IMR-90 (cell line): ENCODE measurements at regions not wholly inside any gene's neighbourhood (a gene's known extent, or its start where the extent isn't known, plus 50 kb on each side); places are given as distances from the start of the nearest gene placed in this dataset.

ENCODE experiments used
- ATAC-seq: fragments of 200-7000 bp; cut with Tn5 transposase; 2 replicates; pipeline ENCODE4 v1.9.1; 2020; ENCODE audit warnings: low read depth, mild to moderate bottlenecking, moderate library complexity
- BruUV-seq: library from RNA; stranded (reverse); fragments of 400-500 nt; replicated peaks from 2 replicates; lab custom pipeline; 2021; lab: Mats Ljungman, UMichigan
- CTCF ChIA-PET: fragments of 300-600 bp; formaldehyde crosslinking; extraction: SDS; loops from one replicate; lab custom pipeline; 2021; ENCODE audit warnings: antibody characterized with exemption; lab: Yijun Ruan, JAX
- POLR2A ChIA-PET: fragments of 300-600 bp; sonication (Branson Sonifier 250); formaldehyde crosslinking; loops from one replicate; lab custom pipeline; 2022; ENCODE audit warnings: antibody characterized with exemption; ENCODE audit not compliant: unreplicated experiment; lab: Charles Lee
- DNase-seq: peaks from one replicate; pipeline ENCODE4 v3.0.0; 2013
- H2AFZ ChIP-seq: replicated peaks from 2 replicates; pipeline ENCODE3; 2013; ENCODE audit warnings: low read length, mild to moderate bottlenecking; ENCODE audit not compliant: poor library complexity
- H2AK5ac ChIP-seq: 2 replicates; pipeline ENCODE4 v1.6.1; 2013; ENCODE audit warnings: low read depth, low read length, inconsistent platforms
- H2AK9ac ChIP-seq: replicated peaks from 2 replicates; pipeline ENCODE3; 2013; ENCODE audit warnings: mild to moderate bottlenecking, low read depth, low read length, moderate library complexity; ENCODE audit not compliant: poor library complexity
- H2BK120ac ChIP-seq: 2 replicates; pipeline ENCODE4 v1.6.1; 2013; ENCODE audit warnings: low read depth, low read length, inconsistent platforms
- H2BK15ac ChIP-seq: 3 replicates; pipeline ENCODE4 v1.6.1; 2013; ENCODE audit warnings: low read depth, low read length, inconsistent platforms
- H2BK20ac ChIP-seq: 2 replicates; pipeline ENCODE4 v1.6.1; 2013; ENCODE audit warnings: low read depth, mild to moderate bottlenecking, inconsistent platforms, low read length, moderate library complexity
- H2BK5ac ChIP-seq: 2 replicates; pipeline ENCODE4 v1.6.1; 2013; ENCODE audit warnings: mild to moderate bottlenecking, low read depth, low read length, inconsistent platforms; ENCODE audit not compliant: poor library complexity, severe bottlenecking
- H3K14ac ChIP-seq: replicated peaks from 2 replicates; pipeline ENCODE4 v1.6.1; 2013; ENCODE audit warnings: low read depth, low read length, inconsistent platforms
- H3K18ac ChIP-seq: 2 replicates; pipeline ENCODE4 v1.6.1; 2013; ENCODE audit warnings: low read depth, low read length, control low read depth
- H3K23ac ChIP-seq: 2 replicates; pipeline ENCODE4 v1.6.1; 2013; ENCODE audit warnings: low read depth, low read length, inconsistent platforms
- H3K27ac ChIP-seq: 2 replicates; pipeline ENCODE4 v1.5.1; 2013; ENCODE audit warnings: mild to moderate bottlenecking, control low read depth, low read length; ENCODE audit not compliant: insufficient read depth
- H3K27me3 ChIP-seq: 2 replicates; pipeline ENCODE4 v1.6.1; 2013; ENCODE audit warnings: low read length; ENCODE audit not compliant: control insufficient read depth, insufficient read depth
- H3K36me3 ChIP-seq: 2 replicates; pipeline ENCODE4 v1.6.1; 2013; ENCODE audit warnings: low read length, mixed read lengths; ENCODE audit not compliant: control insufficient read depth, insufficient read depth
- H3K4ac ChIP-seq: 2 replicates; pipeline ENCODE4 v1.6.1; 2013; ENCODE audit warnings: low read depth, low read length, inconsistent platforms
- H3K4me1 ChIP-seq: 2 replicates; pipeline ENCODE4 v1.6.1; 2013; ENCODE audit warnings: low read length, mixed read lengths; ENCODE audit not compliant: control insufficient read depth, insufficient read depth
- H3K4me2 ChIP-seq: 2 replicates; pipeline ENCODE4 v1.6.1; 2013; ENCODE audit warnings: low read depth, mild to moderate bottlenecking, control low read depth, low read length, moderate library complexity
- H3K4me3 ChIP-seq: 2 replicates; pipeline ENCODE4 v1.5.1; 2013; ENCODE audit warnings: low read depth, mild to moderate bottlenecking, control low read depth, low read length, moderate library complexity; ENCODE audit not compliant: insufficient read depth
- H3K56ac ChIP-seq: 2 replicates; pipeline ENCODE4 v1.6.1; 2013; ENCODE audit warnings: low read length, inconsistent platforms; ENCODE audit not compliant: insufficient read depth; ENCODE audit errors: extremely low read depth
- H3K79me1 ChIP-seq, 2 experiments: 2 replicates each; pipeline ENCODE4 v1.6.1; 2013; ENCODE audit warnings: low read length in 2 of 2, inconsistent platforms in 1 of 2, low read depth in 1 of 2
- H3K9ac ChIP-seq: 2 replicates; pipeline ENCODE4 v1.6.1; 2013; ENCODE audit warnings: low read depth, low read length, control low read depth
- H3K9me1 ChIP-seq: 2 replicates; pipeline ENCODE4 v1.6.1; 2013; ENCODE audit warnings: low read length, inconsistent platforms; ENCODE audit not compliant: insufficient read depth
- H3K9me3 ChIP-seq: 2 replicates; pipeline ENCODE4 v1.6.1; 2013; ENCODE audit warnings: low read length; ENCODE audit not compliant: control insufficient read depth, insufficient read depth
- H4K20me1 ChIP-seq: 2 replicates; pipeline ENCODE4 v1.6.1; 2013; ENCODE audit warnings: low read length, inconsistent platforms; ENCODE audit not compliant: insufficient read depth
- H4K5ac ChIP-seq: 2 replicates; pipeline ENCODE4 v1.6.1; 2013; ENCODE audit warnings: mild to moderate bottlenecking, low read depth, low read length, control low read depth
- H4K8ac ChIP-seq, 2 experiments: 2 replicates each; pipeline ENCODE4 v1.6.1; 2013; ENCODE audit warnings: low read depth in 2 of 2, low read length in 2 of 2, control low read depth in 1 of 2, inconsistent platforms in 1 of 2
- H4K91ac ChIP-seq: 2 replicates; pipeline ENCODE4 v1.6.1; 2013; ENCODE audit warnings: low read depth, low read length, inconsistent platforms; ENCODE audit not compliant: insufficient read depth
- USF2 ChIP-seq: fragments of 150-350 bp; IDR thresholded peaks from 2 replicates; pipeline ENCODE4 v1.6.1; 2017; ENCODE audit warnings: mild to moderate bottlenecking, antibody characterized with exemption, low read length, low read depth
- WGBS, 2 experiments: methylation state at CpG; one replicate each; pipeline versions ENCODE4 v1.1.5 to v1.1.7; 2013; ENCODE audit warnings: missing lambda C conversion rate in 2 of 2; ENCODE audit not compliant: insufficient read length in 1 of 2; ENCODE audit errors: extremely low coverage in 2 of 2; 5-methylcytosine and 5-hydroxymethylcytosine counted together
- dilution Hi-C: fragments of 300-500 bp; cut with HindIII; formaldehyde crosslinking; loops from one replicate; pipeline ENCODE4 v1.14.3; 2018; ENCODE audit warnings: low sequenced_read_pairs; ENCODE audit not compliant: unreplicated experiment
- in situ Hi-C: fragments of 300-500 bp; cut with MboI; formaldehyde crosslinking; loops from 3 replicates; pipeline ENCODE4 v1.14.3; 2019; ENCODE audit warnings: low sequenced_read_pairs, inconsistent platforms, mixed read lengths
- intact Hi-C: fragments of 100-400 bp; cut with micrococcal nuclease; formaldehyde crosslinking; loops from 2 replicates; pipeline ENCODE4 v1.10.0; 2022

DNA sequence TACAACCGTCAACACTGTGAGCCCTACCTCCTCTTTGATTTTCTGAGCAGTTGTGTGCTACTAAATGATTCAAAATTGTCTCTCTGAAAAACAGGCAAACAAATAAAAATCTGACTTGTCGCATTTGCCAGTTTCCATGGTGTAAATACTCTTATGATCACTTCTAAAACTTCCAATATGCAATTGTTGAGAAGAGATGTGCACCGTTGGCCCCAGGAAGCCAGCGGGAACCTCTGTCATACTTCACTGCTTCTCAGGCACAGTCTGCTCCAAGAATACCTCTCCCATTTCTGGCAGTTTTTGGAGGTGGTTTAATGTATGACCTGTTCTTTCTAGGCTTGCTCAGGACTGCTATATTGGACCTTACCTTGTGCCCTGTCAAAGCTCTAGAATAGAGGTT is 196.0 kb upstream of the NCAM2 start:
- dilution Hi-C loops (no loop called here), intact Hi-C loops (no loop called here), in situ Hi-C loops (no loop called here)
- Histone ChIP-seq H3K79me1 (no peaks in the 10 kb centered on the region), H4K5ac (no peak overlapping the region), H3K36me3 (no peaks in the 10 kb centered on the region), H3K9ac (no peak overlapping the region), H2BK120ac (no peak overlapping the region), H2BK20ac (no peak overlapping the region), H3K14ac (no peak overlapping the region), H4K91ac (no peak overlapping the region), H4K8ac (no peak overlapping the region), H2BK15ac (no peak overlapping the region), H2AFZ (no peak overlapping the region), H3K27me3 (no peaks in the 10 kb centered on the region), H3K23ac (no peak overlapping the region), H2AK9ac (no peak overlapping the region), H3K4me3 (no peak overlapping the region), H3K18ac (no peak overlapping the region), H3K4ac (no peak overlapping the region), H3K9me3 (0 out of 2 replicates have a peak, but pooled peaks cover 4% of the 10 kb centered on the region), H3K4me2 (no peak overlapping the region), H3K56ac (no peak overlapping the region), H4K20me1 (no peaks in the 10 kb centered on the region), H3K27ac (no peak overlapping the region), H3K9me1 (no peaks in the 10 kb centered on the region), H2BK5ac (no peak overlapping the region), H2AK5ac (no peak overlapping the region), H3K4me1 (no peaks in the 10 kb centered on the region)
- no CpG with 5 or more reads among the region's 4 CpGs for WGBS, 2 experiments
- POLR2A ChIA-PET: no interaction called here
- ATAC-seq: no peak
- CTCF ChIA-PET: no interaction called here
- no TSS peak for BruUV-seq
- TF ChIP-seq USF2: no peak
- DNase-seq: no peak
